Neutrophil (primary cell): ENCODE measurements at regions not wholly inside any gene's neighbourhood (a gene's known extent, or its start where the extent isn't known, plus 50 kb on each side); places are given as distances from the start of the nearest gene placed in this dataset.
"Not testable (repeated sequence)": the region's sequence is repeated elsewhere in the genome, so short reads cannot be mapped to it uniquely, and the experiment has no call there.

Experiments used
- H3K27ac ChIP-seq: fragments of 200-600 bp; sonication (generic); 2 replicates; pipeline ENCODE4 v1.5.1; 2016; ENCODE audit warnings: mild to moderate bottlenecking, moderate library complexity
- H3K27me3 ChIP-seq: fragments of 200-600 bp; sonication (generic); 2 replicates; pipeline ENCODE4 v1.6.0; 2016; ENCODE audit warnings: mild to moderate bottlenecking
- H3K36me3 ChIP-seq: fragments of 200-600 bp; sonication (generic); 2 replicates; pipeline ENCODE4 v1.5.1; 2017
- H3K4me1 ChIP-seq, 2 experiments: fragments of 200-600 bp in 1 of 2; sonication (generic) in 1 of 2; 1 replicate in 1 of 2; 2 replicates in 1 of 2; pipeline versions ENCODE4 v1.5.1 to v1.6.1; 2013 to 2016; ENCODE audit warnings: low read depth in 1 of 2, low read length in 1 of 2, mild to moderate bottlenecking in 1 of 2, moderate library complexity in 1 of 2; ENCODE audit not compliant: control insufficient read depth in 1 of 2, insufficient read depth in 1 of 2
- H3K4me3 ChIP-seq, 2 experiments: fragments of 200-600 bp in 1 of 2; sonication (generic) in 1 of 2; 1 replicate in 1 of 2; 2 replicates in 1 of 2; pipeline ENCODE4 v1.5.1; 2013 to 2016; ENCODE audit warnings: low read depth in 1 of 2, low read length in 1 of 2, mild to moderate bottlenecking in 1 of 2, moderate library complexity in 1 of 2
- H3K9me3 ChIP-seq: fragments of 200-600 bp; sonication (generic); 2 replicates; pipeline ENCODE4 v1.5.1; 2016
- TF ChIP-seq, protein P1 (sequence below): fragments of 200-600 bp; sonication (generic); IDR thresholded peaks from 2 replicates; pipeline ENCODE4 v1.5.1; 2016; ENCODE audit warnings: antibody characterized with exemption

DNA sequence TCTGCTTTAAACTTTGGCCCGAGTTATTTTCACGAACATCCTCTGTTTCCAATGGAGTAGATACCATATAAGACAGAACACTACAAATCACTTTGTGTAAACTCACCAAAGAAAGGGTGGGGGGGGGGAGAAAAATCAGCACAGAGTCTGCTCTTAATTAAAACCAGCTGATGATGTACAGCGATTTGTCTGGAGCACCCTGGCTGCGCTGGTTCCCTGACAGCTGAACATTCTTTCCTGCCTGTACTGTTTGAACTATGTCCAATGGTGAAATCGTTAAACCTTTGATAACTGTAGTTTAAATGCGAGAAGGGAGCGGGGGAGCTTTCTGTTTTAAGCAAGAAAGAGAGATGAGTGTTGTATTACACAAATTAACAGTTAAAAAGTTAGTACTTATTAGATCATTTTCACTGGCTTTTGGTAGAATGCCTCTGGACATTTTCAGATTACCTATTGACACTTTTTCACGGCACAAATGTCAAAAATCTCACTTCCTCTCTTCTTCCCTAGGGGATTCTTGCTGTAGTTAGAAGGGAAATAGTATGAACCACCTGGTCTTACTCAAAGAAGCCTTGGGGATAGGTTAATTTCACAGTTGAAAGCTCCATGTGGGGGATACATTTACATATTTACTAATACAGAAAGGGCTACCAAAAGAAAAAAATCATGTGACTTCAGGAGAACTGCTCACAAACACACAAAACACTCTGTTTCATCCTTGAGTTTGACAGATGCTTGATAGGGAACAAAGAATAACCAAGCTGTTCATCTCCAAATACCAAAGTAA, 140.2 kb upstream of the RUNX1 start:
- H3K36me3 ChIP-seq = no peaks in the 10 kb centered on the region
- TF ChIP-seq, protein P1, sequence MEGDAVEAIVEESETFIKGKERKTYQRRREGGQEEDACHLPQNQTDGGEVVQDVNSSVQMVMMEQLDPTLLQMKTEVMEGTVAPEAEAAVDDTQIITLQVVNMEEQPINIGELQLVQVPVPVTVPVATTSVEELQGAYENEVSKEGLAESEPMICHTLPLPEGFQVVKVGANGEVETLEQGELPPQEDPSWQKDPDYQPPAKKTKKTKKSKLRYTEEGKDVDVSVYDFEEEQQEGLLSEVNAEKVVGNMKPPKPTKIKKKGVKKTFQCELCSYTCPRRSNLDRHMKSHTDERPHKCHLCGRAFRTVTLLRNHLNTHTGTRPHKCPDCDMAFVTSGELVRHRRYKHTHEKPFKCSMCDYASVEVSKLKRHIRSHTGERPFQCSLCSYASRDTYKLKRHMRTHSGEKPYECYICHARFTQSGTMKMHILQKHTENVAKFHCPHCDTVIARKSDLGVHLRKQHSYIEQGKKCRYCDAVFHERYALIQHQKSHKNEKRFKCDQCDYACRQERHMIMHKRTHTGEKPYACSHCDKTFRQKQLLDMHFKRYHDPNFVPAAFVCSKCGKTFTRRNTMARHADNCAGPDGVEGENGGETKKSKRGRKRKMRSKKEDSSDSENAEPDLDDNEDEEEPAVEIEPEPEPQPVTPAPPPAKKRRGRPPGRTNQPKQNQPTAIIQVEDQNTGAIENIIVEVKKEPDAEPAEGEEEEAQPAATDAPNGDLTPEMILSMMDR = no peak
- H3K27me3 ChIP-seq = no peaks in the 10 kb centered on the region
- peaks cover 5% of the 10 kb centered on the region for H3K9me3 ChIP-seq
- H3K4me1 ChIP-seq = no peaks in the 10 kb centered on the region
- no peak overlapping the region for H3K27ac ChIP-seq
- H3K4me3 ChIP-seq = no peak overlapping the region

DNA sequence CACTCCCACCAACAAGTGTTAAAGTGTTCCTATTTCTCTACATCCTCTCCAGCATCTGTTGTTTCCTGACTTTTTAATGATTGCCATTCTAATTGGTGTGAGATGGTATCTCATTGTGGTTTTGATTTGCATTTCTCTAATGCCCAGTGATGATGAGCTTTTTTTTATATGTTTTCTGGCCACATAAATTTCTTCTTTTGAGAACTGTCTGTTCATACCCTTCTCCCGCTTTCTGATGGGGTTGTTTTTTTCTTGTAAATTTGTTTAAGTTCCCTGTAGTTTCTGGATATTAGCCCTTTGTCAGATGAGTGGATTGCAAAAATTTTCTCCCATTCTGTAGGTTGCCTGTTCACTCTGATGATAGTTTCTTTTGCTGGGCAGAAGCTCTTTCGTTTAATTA, 134.3 kb upstream of the RUNX1 start:
- not testable (repeated sequence) for H3K9me3 ChIP-seq, H3K36me3 ChIP-seq, H3K4me3 ChIP-seq, H3K27me3 ChIP-seq, H3K27ac ChIP-seq, H3K4me1 ChIP-seq

DNA sequence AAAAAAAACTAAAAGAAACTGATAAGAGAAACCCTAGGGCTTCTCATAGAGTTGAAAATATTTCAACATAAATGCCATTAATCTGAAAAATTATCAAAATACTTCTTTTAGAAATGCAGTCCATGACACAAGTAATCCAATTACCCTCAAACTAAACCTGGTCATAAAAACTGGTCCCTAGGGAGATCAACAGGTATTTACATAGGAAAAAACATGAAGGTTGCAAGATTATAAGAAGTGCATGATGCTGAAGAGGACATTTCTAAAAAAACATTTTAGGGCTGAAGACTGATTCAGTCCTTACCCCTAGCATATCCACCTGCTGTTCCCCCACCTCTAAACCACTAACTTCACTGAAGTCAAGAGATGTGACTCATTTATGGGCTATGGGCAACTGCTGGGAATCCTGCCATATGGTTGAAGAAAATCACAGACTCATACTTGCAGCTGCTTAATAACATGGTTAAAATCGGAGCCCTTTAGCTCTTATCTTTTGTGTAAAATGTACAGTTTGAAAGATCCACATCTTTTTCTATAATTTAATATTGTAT, 131.0 kb upstream of the RUNX1 start:
- Histone ChIP-seq H3K9me3 (no peaks in the 10 kb centered on the region), H3K4me1 (no peaks in the 10 kb centered on the region), H3K4me3 (no peak overlapping the region), H3K27ac (no peak overlapping the region), H3K36me3 (no peaks in the 10 kb centered on the region), H3K27me3 (no peaks in the 10 kb centered on the region)
- TF ChIP-seq, protein P1 = no peak

DNA sequence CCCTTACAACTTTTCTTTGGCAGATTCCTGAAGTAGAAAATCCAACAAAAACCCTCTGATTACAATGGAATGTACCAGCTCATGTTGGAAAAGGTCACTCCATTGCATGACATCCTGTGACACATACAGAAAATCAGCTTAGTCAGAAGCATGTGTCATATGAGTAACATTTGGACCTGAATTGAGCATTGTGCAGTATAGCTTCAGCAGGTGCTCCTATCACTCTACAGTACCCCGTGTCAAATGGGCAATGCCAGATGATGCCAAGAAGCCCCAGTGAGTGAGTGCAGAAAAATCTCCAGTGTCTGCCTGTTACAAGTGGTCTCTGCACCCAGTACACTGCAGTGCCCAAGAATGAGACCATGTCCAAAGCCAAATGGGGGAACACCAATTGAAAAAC, 129.7 kb upstream of the RUNX1 start:
- TF ChIP-seq, protein P1 = no peak

DNA sequence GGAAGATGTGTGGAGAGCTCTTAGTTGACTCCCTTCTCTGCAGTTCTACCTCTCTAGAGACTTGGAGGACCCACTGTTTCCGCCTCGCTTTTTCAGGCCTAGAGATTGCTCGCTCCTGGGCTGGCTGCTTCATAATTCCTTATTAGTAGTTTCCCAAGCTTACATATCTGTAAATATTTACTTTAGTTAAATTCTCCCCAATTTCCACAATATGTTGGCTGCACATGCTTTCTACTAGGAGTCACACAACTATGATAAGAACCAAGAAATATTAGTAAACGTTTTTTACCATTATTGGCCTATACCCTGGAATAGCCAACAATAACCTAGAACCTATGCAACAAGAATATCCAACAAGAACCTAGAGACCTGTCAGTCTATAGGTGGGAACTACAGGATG, 129.0 kb upstream of the RUNX1 start:
- H3K27ac ChIP-seq = no peak overlapping the region
- no peaks in the 10 kb centered on the region for H3K36me3 ChIP-seq
- no peak overlapping the region for H3K4me3 ChIP-seq
- H3K9me3 ChIP-seq = no peaks in the 10 kb centered on the region
- TF ChIP-seq, protein P1 = no peak
- no peaks in the 10 kb centered on the region for H3K4me1 ChIP-seq
- no peaks in the 10 kb centered on the region for H3K27me3 ChIP-seq

More for the DNA sequence above, 129.7 kb upstream of the RUNX1 start:
- H3K36me3 ChIP-seq = no peaks in the 10 kb centered on the region
- H3K4me3 ChIP-seq = no peak overlapping the region
- no peaks in the 10 kb centered on the region for H3K9me3 ChIP-seq
- no peaks in the 10 kb centered on the region for H3K4me1 ChIP-seq
- no peak overlapping the region for H3K27ac ChIP-seq
- H3K27me3 ChIP-seq = no peaks in the 10 kb centered on the region

DNA sequence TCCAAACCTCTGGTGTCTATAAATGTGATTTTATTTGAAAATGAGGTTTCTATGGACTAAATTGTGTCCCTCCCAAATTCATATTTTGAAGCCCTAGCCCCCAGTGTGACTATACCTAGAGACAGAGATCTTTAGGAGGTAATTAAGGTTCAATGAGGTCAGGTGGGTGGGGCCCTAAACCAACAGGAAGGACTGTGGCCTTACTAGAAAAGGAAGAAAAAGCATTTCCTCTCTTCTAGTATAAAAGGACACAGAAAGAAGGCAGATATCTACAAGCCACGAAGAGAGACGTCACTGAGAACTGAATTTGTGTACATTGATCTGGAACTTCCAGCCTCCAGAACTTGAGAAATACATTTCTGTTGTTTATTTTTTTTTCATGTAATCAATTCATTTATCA, 123.1 kb upstream of the RUNX1 start:
- Histone ChIP-seq H3K9me3 (no peaks in the 10 kb centered on the region), H3K27me3 (no peaks in the 10 kb centered on the region), H3K4me3 (no peak overlapping the region), H3K36me3 (no peaks in the 10 kb centered on the region), H3K4me1 (no peaks in the 10 kb centered on the region), H3K27ac (no peak overlapping the region)
- TF ChIP-seq, protein P1 = no peak
